Uterus (tissue), 3 donors: ENCODE measurements at regions not wholly inside any gene's neighbourhood (a gene's known extent, or its start where the extent isn't known, plus 50 kb on each side); places are given as distances from the start of the nearest gene placed in this dataset.

Source experiments
- DNase-seq, 2 donors: peaks; one replicate each; pipeline ENCODE4 v3.0.0-alpha.2; 2019 to 2020
- H3K27ac ChIP-seq, 2 donors: fragments of 200-600 bp; sonication (generic); 1 replicate in 1 of 2; 2 replicates in 1 of 2; pipeline ENCODE4 v1.5.1; 2016 to 2018
- H3K27me3 ChIP-seq, 2 donors: fragments of 200-600 bp; sonication (generic); one replicate each; pipeline ENCODE4 v1.5.1; 2018 to 2019; ENCODE audit warnings: control low read depth in 1 of 2
- H3K36me3 ChIP-seq, 2 donors: fragments of 200-600 bp; sonication (generic); one replicate each; pipeline ENCODE4 v1.5.1; 2019; ENCODE audit warnings: control low read depth in 1 of 2
- H3K4me1 ChIP-seq, 2 donors: fragments of 200-600 bp; sonication (generic); one replicate each; pipeline ENCODE4 v1.5.1; 2018 to 2019; ENCODE audit warnings: control low read depth in 1 of 2
- H3K4me3 ChIP-seq, 2 donors: fragments of 200-600 bp; sonication (generic); 1 replicate in 1 of 2; 2 replicates in 1 of 2; pipeline ENCODE4 v1.5.1; 2018 to 2019; ENCODE audit warnings: mild to moderate bottlenecking in 1 of 2
- H3K9me3 ChIP-seq, 2 donors: fragments of 200-600 bp; sonication (generic); one replicate each; pipeline ENCODE4 v1.5.1; 2019; ENCODE audit warnings: control low read depth in 1 of 2
- CTCF ChIP-seq, 4 experiments: fragments of 200-600 bp in 2 of 4; fragments of 450-650 bp in 2 of 4; sonication (generic) in 2 of 4; IDR thresholded peaks; one replicate each; pipeline ENCODE4 v1.5.1; 2016 to 2019; ENCODE audit warnings: antibody characterized with exemption in 4 of 4, mild to moderate bottlenecking in 2 of 4, moderate library complexity in 1 of 4
- POLR2A ChIP-seq, 2 donors: fragments of 450-650 bp; IDR thresholded peaks; one replicate each; pipeline ENCODE4 v1.6.1; 2016; ENCODE audit warnings: antibody characterized with exemption in 2 of 2, mild to moderate bottlenecking in 1 of 2, moderate library complexity in 1 of 2
- intact Hi-C: fragments of 100-400 bp; cut with DNase I; formaldehyde crosslinking; loops from one replicate; pipeline ENCODE4 v1.15.1; 2023; ENCODE audit warnings: low total_unique reads
- donor health status: DM: yes; HTN: yes; CAD: no.

- intact Hi-C loops = no loop called here
- Histone ChIP-seq H3K4me3 (no peak overlapping the region), H3K9me3 (no peaks in the 10 kb centered on the region), H3K27me3 (no peaks in the 10 kb centered on the region), H3K36me3 (no peaks in the 10 kb centered on the region), H3K4me1 (no peaks in the 10 kb centered on the region), H3K27ac (no peak overlapping the region)
- no peak for DNase-seq
- TF ChIP-seq CTCF (IDR thresholded peaks at IDR 0.05) (no peak), POLR2A (IDR thresholded peaks at IDR 0.05) (no peak)
Observed at GRCh38 chr4:175435381-175435783, 376.7 kb downstream of the GPM6A start.

GRCh38 chr4:175436196-175436595, 375.9 kb downstream of the GPM6A start:
- Histone ChIP-seq H3K36me3 (no peaks in the 10 kb centered on the region), H3K9me3 (no peaks in the 10 kb centered on the region), H3K27me3 (no peaks in the 10 kb centered on the region), H3K27ac (no peak overlapping the region), H3K4me3 (no peak overlapping the region), H3K4me1 (no peaks in the 10 kb centered on the region)
- DNase-seq = no peak
- TF ChIP-seq CTCF (IDR thresholded peaks at IDR 0.05) (no peak), POLR2A (IDR thresholded peaks at IDR 0.05) (no peak)
- intact Hi-C loops = no loop called here

GRCh38 chr4:175440786-175441185, 371.3 kb downstream of the GPM6A start:
- Histone ChIP-seq H3K4me3 (no peak overlapping the region), H3K27ac (no peak overlapping the region), H3K27me3 (no peaks in the 10 kb centered on the region), H3K9me3 (no peaks in the 10 kb centered on the region), H3K36me3 (no peaks in the 10 kb centered on the region), H3K4me1 (no peaks in the 10 kb centered on the region)
- TF ChIP-seq POLR2A (IDR thresholded peaks at IDR 0.05) (no peak), CTCF (IDR thresholded peaks at IDR 0.05) (no peak)
- intact Hi-C loops = no loop called here
- no peak for DNase-seq

- no peak for TF ChIP-seq CTCF (IDR thresholded peaks at IDR 0.05)
- no peak for TF ChIP-seq POLR2A (IDR thresholded peaks at IDR 0.05)
- intact Hi-C loops = no loop called here
- DNase-seq = no peak
- Histone ChIP-seq H3K4me3 (no peak overlapping the region), H3K36me3 (no peaks in the 10 kb centered on the region), H3K27me3 (no peaks in the 10 kb centered on the region), H3K27ac (no peak overlapping the region), H3K9me3 (no peaks in the 10 kb centered on the region), H3K4me1 (no peaks in the 10 kb centered on the region)
Observed at GRCh38 chr4:175441256-175441655, 370.8 kb downstream of the GPM6A start.

- no peak overlapping the region for H3K4me3 ChIP-seq
- no peaks in the 10 kb centered on the region for H3K27me3 ChIP-seq
- TF ChIP-seq POLR2A (IDR thresholded peaks at IDR 0.05) = no peak
- TF ChIP-seq CTCF (IDR thresholded peaks at IDR 0.05) = no peak
- no peaks in the 10 kb centered on the region for H3K36me3 ChIP-seq
- no peaks in the 10 kb centered on the region for H3K9me3 ChIP-seq
- intact Hi-C loops = no loop called here
- no peak overlapping the region for H3K27ac ChIP-seq
- no peaks in the 10 kb centered on the region for H3K4me1 ChIP-seq
- no peak for DNase-seq
Observed at GRCh38 chr4:175443547-175443946, 368.5 kb downstream of the GPM6A start.
